ENCODE measurements at regions not wholly inside any gene's neighbourhood (a gene's known extent, or its start where the extent isn't known, plus 50 kb on each side); places are given as distances from the start of the nearest gene placed in this dataset.

DNA sequence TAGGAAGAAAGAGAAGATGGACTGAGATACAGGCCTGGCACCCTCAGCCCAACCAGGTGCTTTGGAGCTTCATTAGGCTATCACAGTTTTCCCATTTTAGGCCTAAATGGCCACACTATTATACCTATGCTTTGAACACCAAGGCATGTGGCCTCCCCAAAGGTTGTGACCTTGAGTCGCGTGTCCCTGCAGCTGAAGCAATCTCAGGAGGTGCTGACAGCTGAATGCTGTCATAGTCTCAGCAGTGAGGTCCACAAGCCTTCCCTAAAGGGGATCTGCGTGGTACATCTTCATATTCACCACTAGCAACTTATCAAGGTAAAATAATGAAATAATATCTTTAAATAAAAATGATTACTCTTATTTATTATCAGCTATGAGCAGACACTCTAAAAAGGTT, 707.9 kb upstream of the NRSN1 start:
- no peak for TF ChIP-seq EZH2 (IDR thresholded peaks at IDR 0.05)
- TF ChIP-seq POLR2AphosphoS5 (IDR thresholded peaks at IDR 0.05; ENCODE audit: borderline replicate concordance, low read depth, low read length), result no peak
